ENCODE measurements at regions not wholly inside any gene's neighbourhood (a gene's known extent, or its start where the extent isn't known, plus 50 kb on each side); places are given as distances from the start of the nearest gene placed in this dataset.

DNA sequence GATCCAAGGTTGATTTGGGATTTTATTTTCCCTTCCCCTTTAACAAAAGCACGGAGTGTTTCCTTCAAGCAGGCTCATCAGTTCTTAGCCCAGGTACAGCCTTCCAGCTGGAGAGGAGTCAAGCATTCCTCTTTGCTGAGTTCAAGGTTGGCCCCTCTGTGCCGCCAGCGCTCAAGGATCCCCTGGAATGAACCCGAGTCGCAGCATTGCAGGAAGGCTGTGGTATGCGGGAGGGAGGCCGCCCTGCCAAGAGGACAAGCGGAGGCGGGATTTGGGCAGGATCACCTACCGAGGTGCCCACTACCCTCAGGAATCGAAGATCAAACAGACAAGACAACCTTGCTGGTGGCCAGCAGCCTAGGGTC, 53.9 kb upstream of the NCOR2 start:
- TF ChIP-seq, protein P1, sequence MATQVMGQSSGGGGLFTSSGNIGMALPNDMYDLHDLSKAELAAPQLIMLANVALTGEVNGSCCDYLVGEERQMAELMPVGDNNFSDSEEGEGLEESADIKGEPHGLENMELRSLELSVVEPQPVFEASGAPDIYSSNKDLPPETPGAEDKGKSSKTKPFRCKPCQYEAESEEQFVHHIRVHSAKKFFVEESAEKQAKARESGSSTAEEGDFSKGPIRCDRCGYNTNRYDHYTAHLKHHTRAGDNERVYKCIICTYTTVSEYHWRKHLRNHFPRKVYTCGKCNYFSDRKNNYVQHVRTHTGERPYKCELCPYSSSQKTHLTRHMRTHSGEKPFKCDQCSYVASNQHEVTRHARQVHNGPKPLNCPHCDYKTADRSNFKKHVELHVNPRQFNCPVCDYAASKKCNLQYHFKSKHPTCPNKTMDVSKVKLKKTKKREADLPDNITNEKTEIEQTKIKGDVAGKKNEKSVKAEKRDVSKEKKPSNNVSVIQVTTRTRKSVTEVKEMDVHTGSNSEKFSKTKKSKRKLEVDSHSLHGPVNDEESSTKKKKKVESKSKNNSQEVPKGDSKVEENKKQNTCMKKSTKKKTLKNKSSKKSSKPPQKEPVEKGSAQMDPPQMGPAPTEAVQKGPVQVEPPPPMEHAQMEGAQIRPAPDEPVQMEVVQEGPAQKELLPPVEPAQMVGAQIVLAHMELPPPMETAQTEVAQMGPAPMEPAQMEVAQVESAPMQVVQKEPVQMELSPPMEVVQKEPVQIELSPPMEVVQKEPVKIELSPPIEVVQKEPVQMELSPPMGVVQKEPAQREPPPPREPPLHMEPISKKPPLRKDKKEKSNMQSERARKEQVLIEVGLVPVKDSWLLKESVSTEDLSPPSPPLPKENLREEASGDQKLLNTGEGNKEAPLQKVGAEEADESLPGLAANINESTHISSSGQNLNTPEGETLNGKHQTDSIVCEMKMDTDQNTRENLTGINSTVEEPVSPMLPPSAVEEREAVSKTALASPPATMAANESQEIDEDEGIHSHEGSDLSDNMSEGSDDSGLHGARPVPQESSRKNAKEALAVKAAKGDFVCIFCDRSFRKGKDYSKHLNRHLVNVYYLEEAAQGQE (IDR thresholded peaks at IDR 0.05; ENCODE audit: insufficient read depth in 1 of 2, low read depth in 2 of 2, low read length in 2 of 2), result no peak
- TF ChIP-seq POLR2AphosphoS5 (IDR thresholded peaks at IDR 0.05; ENCODE audit: low read depth, low read length) (no peak), FOXP2 (optimal IDR thresholded peaks at IDR 0.05; ENCODE audit: borderline replicate concordance, extremely low read depth, extremely low read length, insufficient read depth) (no peak), TAF1 (IDR thresholded peaks at IDR 0.05; ENCODE audit: borderline replicate concordance, insufficient read depth, low read length) (no peak), SIN3A (IDR thresholded peaks at IDR 0.05; ENCODE audit: borderline replicate concordance, insufficient read depth, low read length) (no peak)
